Activated T-helper 1 cell treated with anti-CD3 and anti-CD28 coated beads, Interleukin-2, amount 50 U/mL, for 16 hours (primary cell): ENCODE measurements at regions not wholly inside any gene's neighbourhood (a gene's known extent, or its start where the extent isn't known, plus 50 kb on each side); places are given as distances from the start of the nearest gene placed in this dataset.

Experiments used
- DNase-seq, 2 donors: peaks; one replicate each; pipeline ENCODE4 v3.0.0-alpha.2; 2020; ENCODE audit warnings: low read depth in 1 of 2, low spot score in 1 of 2

DNA sequence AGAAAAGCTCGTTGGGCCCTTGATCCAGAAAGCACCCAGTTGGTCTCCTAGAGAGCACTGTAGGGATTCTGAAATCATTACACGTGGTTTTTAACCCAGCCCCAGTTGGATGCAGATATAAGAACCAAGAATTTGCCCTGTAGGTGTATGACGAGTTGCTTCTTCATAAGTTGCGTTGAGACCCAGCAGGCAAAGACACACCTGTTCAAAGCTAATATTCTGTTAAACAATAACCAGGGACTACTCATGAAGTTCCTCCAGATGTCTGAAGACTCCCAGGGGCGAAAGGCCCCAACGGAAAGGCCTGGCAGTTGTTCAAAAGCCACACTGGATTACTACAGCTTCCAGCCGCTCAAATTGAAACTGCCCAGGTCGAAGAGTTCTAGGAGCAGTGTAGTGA, 88.6 kb upstream of the HNRNPU start:
- no peak for DNase-seq

DNA sequence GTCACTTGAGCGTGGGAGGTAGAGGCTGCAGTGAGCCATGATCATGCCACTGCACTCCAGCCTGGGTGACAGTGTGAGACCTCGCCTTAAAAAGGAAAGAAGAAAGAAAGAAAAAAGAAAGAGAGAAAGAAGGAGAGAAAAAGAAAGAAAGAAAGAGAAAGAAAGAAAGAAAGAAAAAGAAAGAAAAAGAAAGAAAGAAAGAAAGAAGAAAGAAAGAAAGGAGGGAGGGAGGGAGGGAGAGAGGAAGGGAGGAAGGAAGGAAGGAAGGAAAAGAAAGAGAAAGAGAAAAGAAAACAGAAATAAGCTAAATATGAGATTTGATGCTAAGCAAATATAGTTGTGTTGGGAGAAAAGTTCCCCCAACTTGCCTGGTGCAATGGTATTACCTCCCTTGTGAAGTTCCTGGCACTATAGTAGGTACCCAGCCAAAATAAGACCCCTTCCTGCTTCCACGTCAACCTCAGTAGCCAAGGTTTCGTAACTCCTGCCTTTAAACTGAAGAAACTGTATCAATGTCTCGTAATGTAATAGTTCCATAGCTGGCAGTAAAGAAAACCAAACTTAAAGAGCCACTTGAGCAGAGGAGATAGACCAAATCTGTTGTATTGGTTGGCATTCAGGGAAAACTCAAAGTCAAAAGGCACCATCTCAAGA, 88.1 kb upstream of the HNRNPU start:
- DNase-seq = no peak

DNA sequence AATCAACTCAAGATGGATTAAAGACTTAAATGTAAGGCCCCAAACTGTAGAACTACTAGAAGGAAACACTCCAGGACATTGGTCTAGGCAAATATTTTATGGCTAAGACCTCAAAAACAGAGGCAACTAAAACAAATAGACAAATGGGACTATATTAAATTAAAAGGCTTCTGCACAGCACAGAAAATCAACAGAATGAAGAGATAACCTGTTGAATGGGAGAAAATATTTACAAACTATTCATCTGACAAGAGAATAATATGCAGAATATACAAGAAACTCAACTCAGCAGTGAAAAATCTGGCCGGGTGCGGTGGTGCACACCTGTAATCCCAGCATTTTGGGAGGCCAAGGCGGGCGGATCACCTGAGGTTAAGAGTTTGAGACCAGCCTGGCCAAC, 84.1 kb upstream of the HNRNPU start:
- DNase-seq = no peak

DNA sequence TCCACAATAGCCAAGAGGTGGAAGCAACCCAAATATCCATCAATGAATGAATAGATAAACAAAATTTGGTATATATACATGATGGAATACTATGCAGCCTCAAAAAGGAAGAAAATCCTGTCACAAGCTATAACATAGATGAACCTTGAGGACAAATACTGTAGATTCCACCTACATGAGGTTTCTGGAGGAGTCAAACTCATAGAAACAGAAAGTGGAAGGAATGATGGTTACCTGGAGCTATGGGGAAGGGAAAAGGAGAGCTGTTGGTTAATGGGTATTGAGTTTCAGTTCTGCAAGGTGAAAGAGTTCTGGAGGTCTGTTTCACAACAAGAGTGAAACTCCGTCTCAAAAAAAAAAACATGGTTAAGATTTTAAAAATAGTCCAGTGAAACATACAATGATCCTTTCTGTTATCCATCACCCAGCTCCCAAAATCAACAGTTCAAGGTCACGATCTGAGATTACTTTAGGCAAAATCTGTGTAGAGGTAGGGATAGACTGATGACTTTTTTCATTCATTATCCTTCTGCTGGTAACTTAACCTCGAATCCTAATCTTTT, 80.8 kb upstream of the HNRNPU start:
- no peak for DNase-seq

DNA sequence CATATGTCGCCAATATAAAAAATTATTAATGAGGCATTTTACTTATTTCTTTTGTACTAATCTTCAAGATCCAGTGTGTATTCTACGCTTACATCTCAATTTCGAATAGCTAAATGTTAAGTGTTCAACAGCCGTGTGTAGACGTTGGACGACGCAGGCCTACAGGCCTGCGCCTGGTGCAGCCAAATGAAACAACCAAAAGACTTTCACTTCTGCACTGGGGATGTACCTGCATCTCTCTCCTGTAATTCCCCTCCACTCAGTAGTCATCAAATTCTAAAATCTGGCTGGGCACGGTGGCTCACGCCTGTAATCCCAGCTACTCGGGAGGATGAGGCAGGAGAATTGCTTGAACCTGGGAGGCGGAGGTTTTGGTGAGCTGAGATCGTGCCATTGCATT, 76.8 kb upstream of the HNRNPU start:
- no peak for DNase-seq

DNA sequence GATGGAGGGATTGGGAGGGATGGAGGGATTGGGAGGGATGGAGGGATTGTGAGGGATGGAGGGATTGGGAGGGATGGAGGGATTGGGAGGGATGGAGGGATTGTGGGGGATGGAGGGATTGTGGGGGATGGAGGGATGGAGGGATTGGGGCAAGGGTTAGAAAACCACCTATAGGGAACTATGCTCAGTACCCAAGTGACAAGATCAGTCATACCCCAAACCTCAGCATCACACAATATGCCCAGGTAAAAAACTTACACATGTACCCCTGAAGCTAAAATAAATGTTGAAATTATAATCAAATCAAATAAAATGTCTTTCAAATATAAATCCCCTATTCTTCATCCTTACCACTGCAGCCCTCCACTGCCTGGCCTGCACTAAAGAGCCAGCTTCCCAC, 72.8 kb upstream of the HNRNPU start:
- DNase-seq = no peak

DNA sequence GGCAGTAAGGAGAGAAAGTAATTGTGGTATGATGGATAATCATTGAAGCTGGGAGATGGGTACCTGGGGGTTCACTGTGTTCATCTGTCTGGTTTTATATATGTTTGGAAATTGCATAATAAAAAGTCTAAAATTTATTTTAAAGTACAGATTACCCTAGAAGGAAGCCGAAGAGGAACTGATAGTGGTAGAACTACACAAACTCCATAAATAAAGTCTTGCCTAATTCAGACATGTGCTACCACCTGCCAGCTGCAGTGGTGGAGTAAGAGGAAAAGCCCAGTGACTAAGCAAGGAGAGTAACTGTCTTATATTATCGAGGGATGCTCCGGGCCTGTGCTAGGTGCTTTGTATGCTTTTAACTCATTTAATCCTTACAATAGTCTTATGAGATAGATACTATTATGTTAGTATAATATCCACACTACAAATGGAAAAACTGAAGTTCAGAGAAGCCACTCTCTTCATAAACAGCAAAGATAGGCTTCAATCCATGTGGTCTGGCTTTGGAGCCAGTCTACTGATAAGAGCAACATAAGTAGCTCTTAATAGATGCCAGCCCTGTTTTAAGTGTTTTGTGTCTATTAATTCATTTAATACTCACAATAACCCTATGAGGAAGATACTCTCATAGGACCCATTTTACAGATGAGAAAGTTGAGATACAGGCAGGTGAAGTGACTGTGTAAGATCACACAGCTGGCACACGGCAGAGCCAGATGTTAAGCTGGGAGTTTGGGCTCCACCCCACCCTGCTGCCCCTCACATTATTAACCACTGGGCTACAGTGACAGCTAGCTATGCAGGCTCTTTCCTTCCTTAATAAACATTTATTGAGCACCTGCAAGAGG, 56.8 kb upstream of the HNRNPU start:
- no peak for DNase-seq

DNA sequence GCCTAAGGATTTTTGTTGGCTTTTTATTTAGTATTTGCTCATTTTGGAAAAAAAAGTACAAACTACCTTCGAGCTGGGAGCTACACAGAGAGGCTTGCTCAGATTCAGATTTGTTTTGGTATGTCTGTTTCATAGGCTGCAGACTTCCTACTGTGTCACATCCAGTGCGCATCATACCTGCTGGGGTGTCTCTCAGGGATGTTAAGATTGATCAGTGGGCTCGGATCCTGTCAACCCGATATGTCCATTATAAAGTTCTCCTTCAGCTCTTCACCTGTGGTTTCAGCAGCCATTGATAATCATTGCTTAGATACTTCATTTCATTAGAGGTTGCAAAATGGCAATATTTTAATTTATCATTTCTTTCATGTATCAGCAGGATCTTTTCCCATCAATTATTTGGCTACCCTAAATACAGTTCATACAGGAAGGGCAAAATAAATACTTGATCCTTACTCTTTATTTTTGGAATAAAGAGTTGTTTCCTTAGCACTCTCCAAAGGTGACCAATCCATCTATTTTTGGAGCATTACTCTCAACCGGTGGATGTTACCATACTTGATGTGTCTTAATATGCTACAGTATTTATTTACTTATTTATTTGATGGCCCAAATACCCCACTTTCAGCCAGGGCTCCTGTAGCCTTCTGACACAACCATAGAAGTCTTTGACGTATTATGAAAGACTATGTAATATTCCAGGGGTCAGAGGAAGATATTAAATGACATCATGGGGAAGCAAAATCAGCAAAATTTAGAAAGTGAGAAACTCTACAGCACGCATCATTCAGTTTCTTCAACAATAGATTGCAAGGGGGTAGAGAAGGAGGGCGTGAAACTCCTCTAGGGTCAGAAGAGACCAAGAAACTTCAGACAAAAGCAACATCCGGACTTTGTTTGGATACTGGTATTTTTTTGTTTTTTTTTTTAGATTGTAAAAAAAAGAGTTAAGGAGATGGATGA, 55.3 kb upstream of the HNRNPU start:
- no peak for DNase-seq

DNA sequence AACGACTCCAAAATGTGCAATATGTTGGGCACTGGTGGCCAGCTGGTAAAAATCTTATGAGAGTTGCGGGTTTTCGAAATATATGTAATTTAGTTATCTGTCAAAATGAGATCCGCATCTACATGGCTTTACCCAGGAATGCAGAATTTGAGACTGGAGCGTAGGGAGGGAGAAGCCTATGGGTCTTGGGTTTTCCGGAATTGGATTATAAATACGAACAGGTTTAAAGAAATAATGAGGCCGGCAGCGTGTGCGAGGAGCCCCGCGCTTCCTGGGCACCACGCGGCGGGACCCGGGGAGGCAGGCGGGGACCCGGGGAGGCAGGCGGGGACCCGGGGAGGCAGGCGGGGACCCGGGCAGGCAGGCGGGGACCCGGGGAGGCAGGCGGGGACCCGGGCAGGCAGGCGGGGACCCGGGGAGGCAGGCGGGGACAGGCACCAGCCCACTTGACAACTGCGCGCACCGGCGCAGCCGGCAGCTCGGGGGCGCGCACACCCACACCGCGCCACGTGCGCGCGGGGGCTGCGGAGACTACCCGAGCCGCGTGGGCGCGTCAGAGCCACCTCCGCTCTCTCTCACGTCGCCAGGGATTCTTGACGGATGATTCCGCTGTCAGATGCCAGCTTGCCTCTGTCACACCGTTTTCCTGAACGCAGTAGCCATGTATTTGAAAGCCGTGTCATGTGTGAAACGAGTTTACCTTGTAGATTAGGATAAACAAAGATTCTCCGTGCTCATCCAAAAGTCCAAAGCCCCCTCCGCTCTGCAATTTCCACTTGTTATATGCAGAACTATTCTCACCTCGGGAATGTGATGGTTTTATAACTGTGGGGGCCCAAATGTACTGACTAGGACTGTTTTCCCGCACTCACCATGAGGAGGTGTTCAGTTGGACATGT, 54.3 kb upstream of the HNRNPU start:
- peak; percentile 25 to 36 for DNase-seq

DNA sequence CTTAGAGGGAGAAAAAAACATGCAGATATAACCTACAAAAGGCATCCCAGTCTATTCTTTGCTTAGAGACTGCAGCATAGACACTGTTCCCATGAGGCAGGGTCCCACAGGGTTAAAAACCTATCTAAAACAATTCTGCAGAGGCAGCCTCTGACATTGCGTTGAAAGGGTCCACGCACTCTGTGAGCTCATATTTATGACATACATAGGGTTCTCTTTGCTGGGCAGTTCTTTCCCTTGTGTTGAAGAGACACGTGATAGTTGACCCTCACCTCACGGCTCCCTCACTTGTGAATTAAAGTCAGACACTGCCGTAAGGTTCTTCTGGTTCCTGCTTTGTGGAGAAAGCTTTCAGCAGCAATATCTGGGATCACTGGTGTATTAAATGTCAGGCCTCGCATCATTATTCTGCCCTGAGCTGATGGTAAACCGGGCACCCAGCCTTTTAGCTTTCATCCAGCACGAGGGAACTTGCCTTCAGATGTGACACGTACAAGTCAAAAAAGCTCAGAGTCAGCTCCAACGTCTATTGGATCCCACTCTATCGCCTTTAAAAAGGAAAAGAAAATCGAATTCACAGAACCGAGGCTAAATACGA, 52.8 kb upstream of the HNRNPU start:
- DNase-seq = no peak

DNA sequence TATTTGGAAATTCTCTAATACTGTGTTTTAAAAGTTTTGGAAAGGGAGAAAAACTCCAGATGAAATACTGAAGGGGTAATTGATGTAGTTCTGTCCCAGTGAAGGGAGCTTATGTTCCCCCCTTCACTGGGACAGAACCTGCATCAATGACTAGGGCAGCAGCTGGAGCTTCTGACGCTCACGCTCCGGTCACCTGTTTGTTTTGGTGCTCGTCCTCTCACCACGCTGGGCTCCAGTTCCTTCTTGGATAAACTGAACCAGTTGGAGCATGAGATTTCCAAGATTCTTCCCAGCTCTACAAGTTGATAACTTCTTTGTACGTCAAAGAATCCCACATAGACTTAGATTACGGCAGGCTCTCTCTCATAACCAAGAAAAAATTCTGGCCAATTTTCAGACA, 51.4 kb upstream of the HNRNPU start:
- no peak for DNase-seq

DNA sequence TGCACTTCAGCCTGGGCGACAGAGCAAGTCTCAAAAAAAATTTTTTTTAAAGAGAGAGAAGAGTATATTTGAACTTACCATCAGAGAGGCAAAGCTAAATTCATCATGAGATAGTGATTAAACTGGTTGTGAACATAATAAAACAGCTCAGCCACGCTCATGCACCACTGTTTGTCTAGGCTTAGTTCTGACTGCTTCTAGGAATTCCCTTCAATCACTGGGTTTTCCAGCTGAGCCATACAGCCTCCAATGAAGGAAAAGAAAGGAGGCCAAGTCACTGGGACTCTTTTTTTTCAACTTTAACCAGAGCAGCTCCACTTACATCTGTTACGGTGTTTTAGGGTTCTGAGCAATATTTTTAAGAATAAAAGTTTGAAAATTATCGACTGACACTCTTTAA, 50.4 kb upstream of the HNRNPU start:
- DNase-seq = no peak
